ENCODE measurements at regions not wholly inside any gene's neighbourhood (a gene's known extent, or its start where the extent isn't known, plus 50 kb on each side); places are given as distances from the start of the nearest gene placed in this dataset.

- no peak for DNase-seq (ENCODE audit: low read depth)
- TF ChIP-seq POLR2A (IDR thresholded peaks at IDR 0.05; ENCODE audit: extremely low read depth, insufficient read length) (no peak), MYC (IDR thresholded peaks at IDR 0.05; ENCODE audit: low read depth, low read length) (no peak)
- TF ChIP-seq, protein P1, sequence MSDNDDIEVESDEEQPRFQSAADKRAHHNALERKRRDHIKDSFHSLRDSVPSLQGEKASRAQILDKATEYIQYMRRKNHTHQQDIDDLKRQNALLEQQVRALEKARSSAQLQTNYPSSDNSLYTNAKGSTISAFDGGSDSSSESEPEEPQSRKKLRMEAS (IDR thresholded peaks at IDR 0.05; ENCODE audit: low read depth, low read length) = no peak
- TF ChIP-seq, protein P2, sequence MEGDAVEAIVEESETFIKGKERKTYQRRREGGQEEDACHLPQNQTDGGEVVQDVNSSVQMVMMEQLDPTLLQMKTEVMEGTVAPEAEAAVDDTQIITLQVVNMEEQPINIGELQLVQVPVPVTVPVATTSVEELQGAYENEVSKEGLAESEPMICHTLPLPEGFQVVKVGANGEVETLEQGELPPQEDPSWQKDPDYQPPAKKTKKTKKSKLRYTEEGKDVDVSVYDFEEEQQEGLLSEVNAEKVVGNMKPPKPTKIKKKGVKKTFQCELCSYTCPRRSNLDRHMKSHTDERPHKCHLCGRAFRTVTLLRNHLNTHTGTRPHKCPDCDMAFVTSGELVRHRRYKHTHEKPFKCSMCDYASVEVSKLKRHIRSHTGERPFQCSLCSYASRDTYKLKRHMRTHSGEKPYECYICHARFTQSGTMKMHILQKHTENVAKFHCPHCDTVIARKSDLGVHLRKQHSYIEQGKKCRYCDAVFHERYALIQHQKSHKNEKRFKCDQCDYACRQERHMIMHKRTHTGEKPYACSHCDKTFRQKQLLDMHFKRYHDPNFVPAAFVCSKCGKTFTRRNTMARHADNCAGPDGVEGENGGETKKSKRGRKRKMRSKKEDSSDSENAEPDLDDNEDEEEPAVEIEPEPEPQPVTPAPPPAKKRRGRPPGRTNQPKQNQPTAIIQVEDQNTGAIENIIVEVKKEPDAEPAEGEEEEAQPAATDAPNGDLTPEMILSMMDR (IDR thresholded peaks at IDR 0.05; ENCODE audit: low read depth, low read length) = no peak
- H3K4me3 ChIP-seq (ENCODE audit: low read depth, low read length) = no peak overlapping the region
These were observed 386.6 kb downstream of the MATN1 start for GRCh38 chr1:30336550-30337323.

DNA sequence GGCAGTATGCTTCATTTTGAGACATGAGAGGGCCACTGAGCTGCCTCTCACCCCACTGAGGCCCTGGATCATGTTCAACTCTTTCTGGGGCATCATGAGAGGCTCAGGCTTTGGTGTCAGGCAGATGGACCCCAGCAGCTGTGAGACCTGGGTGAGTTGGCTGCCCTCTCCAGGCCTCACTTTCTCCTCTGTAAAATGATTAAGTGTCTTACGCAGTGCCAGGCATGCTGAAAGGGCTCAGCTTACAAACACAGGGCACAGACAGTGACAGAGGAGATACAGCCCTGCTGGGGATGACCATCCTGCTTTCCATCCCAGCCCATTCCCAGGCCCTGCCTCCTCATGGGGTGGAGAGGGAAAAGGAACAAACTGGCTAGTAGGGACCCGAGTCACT, 387.4 kb downstream of the MATN1 start:
- no peak overlapping the region for H3K4me3 ChIP-seq (ENCODE audit: low read depth, low read length)
- no peak for DNase-seq (ENCODE audit: low read depth)
- no peak for TF ChIP-seq MYC (IDR thresholded peaks at IDR 0.05; ENCODE audit: low read depth, low read length)
- no peak for TF ChIP-seq POLR2A (IDR thresholded peaks at IDR 0.05; ENCODE audit: extremely low read depth, insufficient read length)
- TF ChIP-seq, protein P1 (IDR thresholded peaks at IDR 0.05; ENCODE audit: low read depth, low read length) = no peak

DNA sequence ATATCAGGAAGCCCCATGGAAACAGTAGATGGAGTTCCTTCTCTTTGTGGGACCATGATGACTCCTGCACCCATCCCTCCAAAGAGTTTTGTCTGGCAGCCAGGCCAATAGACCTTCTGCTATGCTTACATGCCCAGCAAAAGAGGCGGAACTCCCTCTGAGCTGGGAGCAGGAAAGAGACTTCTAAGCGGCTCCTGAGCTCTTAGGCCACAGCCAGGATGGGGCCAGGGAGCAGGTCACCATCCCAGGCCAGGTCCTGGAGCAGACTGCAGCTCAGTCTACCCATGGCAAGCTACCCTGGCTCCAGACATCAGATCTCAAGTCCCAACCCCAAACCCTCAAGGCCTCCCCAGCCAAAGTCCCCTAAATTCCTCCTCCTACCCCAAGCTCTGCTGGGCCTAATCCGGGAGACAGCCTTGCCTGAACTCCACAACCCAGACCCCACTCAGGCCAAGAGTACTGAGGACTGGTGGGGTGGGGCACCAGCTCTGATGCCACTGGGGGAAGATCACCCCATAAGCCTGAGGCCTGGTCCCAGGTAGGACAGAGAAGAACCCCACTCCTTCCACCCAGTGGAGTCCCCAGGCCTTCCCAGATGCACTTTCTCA, 387.9 kb downstream of the MATN1 start:
- TF ChIP-seq, protein P2 (IDR thresholded peaks at IDR 0.05; ENCODE audit: low read depth, low read length) = no peak
- TF ChIP-seq, protein P1 (IDR thresholded peaks at IDR 0.05; ENCODE audit: low read depth, low read length) = no peak
- no peak for TF ChIP-seq POLR2A (IDR thresholded peaks at IDR 0.05; ENCODE audit: extremely low read depth, insufficient read length)
- no peak for TF ChIP-seq MYC (IDR thresholded peaks at IDR 0.05; ENCODE audit: low read depth, low read length)
- no peak for DNase-seq (ENCODE audit: low read depth)
- no peak overlapping the region for H3K4me3 ChIP-seq (ENCODE audit: low read depth, low read length)

DNA sequence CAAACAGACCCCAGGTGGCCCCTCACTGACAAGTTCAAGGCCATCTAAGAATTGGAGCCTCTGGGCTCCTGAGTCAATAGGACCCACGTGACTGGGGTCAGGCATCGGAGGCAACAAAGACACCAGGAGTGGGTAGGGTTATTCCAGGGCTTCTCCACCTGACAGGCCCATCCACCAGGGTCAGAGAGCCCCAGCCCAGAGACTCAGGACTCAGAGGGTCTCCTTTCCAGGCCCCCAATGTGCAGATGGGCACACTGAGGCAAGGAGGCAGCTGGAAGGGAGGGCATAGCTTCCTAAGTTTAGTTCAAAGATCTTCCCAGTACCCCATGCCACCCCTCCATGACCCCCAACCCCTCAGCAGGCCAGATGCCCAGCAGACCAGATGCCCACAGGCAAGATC, 388.6 kb downstream of the MATN1 start:
- no peak for DNase-seq (ENCODE audit: low read depth)
- H3K4me3 ChIP-seq (ENCODE audit: low read depth, low read length) = no peak overlapping the region
- no peak for TF ChIP-seq POLR2A (IDR thresholded peaks at IDR 0.05; ENCODE audit: extremely low read depth, insufficient read length)
- no peak for TF ChIP-seq MYC (IDR thresholded peaks at IDR 0.05; ENCODE audit: low read depth, low read length)

DNA sequence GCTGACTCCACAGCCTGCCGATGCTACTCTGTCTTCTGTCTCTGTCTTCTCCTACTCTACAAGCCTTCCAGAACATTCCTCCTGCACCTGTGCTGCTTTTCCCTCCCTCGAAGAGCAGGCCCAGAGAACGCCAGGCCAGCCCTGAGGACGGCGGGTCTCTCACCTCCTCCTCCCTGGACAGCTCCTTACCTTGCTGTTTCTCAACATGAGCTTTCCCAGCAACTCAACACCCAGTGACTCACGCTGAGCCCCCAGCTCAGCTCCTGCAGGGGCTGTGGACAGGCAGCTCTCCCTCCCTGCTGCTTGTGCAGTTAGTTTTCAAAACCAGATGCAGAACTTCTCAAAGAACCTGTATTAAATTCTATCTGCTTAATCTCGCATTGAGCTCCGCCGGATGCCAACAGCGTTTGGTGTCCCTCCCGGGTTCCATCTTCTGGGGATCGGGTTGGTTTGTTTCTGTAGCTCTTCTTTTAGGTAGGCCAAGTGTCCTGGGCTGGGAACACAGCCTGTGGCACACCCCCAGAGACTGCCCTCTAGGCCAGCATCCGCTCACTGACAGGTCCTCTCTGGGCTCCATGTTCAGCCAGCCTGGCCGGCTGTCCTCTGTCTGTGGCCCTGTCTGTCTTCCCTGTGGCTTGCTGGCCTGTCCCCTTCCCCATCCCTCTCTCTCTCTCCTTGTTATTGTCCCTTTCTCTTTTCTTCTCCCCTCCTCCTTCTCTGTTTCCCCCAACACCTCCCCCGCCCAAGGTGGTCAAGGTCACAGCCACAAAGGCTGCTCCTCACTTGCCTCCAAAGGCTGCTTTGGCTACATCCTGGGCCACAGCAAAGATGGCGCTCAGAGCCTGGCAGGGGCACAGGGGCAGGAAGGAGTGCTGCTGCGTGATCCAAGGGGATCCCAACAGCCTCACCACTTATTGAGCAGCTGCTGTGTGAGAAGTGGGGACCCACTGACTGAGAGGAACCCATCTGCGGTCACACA, 391.0 kb downstream of the MATN1 start:
- no peak for DNase-seq (ENCODE audit: low read depth)
- TF ChIP-seq, protein P1 (IDR thresholded peaks at IDR 0.05; ENCODE audit: low read depth, low read length) = no peak
- TF ChIP-seq MYC (IDR thresholded peaks at IDR 0.05; ENCODE audit: low read depth, low read length) (no peak), POLR2A (IDR thresholded peaks at IDR 0.05; ENCODE audit: extremely low read depth, insufficient read length) (no peak)
- TF ChIP-seq, protein P2 (IDR thresholded peaks at IDR 0.05; ENCODE audit: low read depth, low read length) = no peak
- no peak overlapping the region for H3K4me3 ChIP-seq (ENCODE audit: low read depth, low read length)

DNA sequence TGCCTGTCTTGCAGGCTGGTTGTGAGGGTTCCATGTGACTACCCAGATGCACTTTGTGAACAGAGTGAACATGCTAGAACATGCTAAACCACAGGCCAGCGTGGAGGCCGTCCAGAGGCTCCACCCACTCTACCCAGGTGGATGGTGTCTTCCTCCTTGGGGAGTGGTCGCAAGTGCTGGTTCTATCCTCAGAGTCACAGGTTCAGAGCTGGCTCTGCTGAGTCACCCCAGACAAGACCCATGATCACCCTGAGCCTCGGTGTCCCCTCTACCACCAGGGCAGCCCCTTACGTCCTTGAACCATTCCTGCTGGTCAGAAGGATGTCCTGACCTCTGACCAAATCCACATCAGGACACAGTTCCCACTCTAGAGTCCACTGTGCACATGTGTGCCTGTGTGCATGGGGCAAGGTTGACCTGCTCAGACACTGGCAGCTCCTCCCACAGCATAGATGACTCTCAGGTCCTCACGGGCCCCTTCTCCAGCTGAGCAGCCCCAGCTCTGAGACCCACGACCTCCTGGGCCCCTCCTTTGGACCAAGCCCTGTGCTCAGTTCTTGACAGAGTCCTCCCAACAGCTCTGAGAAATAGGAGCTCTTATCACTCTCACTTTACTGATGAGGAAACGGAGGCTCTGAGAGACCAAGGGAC, 391.8 kb downstream of the MATN1 start:
- H3K4me3 ChIP-seq (ENCODE audit: low read depth, low read length) = no peak overlapping the region
- TF ChIP-seq, protein P2 (IDR thresholded peaks at IDR 0.05; ENCODE audit: low read depth, low read length) = no peak
- TF ChIP-seq, protein P1 (IDR thresholded peaks at IDR 0.05; ENCODE audit: low read depth, low read length) = no peak
- no peak for TF ChIP-seq MYC (IDR thresholded peaks at IDR 0.05; ENCODE audit: low read depth, low read length)
- TF ChIP-seq POLR2A (IDR thresholded peaks at IDR 0.05; ENCODE audit: extremely low read depth, insufficient read length) = no peak
- DNase-seq (ENCODE audit: low read depth) = no peak

Measured in NB4 (cell line).